ENCODE measurements at regions not wholly inside any gene's neighbourhood (a gene's known extent, or its start where the extent isn't known, plus 50 kb on each side); places are given as distances from the start of the nearest gene placed in this dataset.

DNA sequence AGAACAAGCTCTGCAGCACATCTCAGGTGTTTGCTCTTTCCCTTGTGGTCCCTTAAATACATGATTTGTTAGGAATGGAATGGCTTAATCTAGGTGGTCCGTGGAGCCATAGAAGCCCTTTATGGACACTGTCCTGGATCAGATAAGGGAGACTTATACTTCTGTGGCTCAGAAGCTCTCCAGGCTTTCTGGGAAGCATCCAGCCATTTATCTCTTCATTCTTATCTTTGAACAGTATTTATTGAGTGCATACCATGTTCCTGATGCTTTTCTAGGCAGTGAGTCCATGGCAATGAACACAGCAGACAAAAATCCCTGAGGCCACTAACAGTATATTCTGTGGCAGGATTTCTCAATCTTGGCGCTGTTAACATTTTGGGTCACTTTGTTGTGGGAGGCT, 474.5 kb upstream of the EEF2KMT start:
- Histone ChIP-seq H3K36me3 (replicated peaks in 1 of 2; ENCODE audit: insufficient read depth in 1 of 2, low read depth in 2 of 2) (no peaks in the 10 kb centered on the region), H3K4me1 (no peaks in the 10 kb centered on the region), H3K27ac (no peak overlapping the region), H3K9me3 (no peaks in the 10 kb centered on the region), H3K4me3 (no peak overlapping the region), H3K27me3 (no peaks in the 10 kb centered on the region)
- ATAC-seq = no peak
- no peak for DNase-seq
- TF ChIP-seq POLR2A (IDR thresholded peaks at IDR 0.05) (no peak), CTCF (IDR thresholded peaks at IDR 0.05) (no peak)
- WGBS, 2 donors = 59 to 68% methylated on average over 2 of the region's 2 CpGs
- intact Hi-C loops (cut with DNase I) = no loop called here

DNA sequence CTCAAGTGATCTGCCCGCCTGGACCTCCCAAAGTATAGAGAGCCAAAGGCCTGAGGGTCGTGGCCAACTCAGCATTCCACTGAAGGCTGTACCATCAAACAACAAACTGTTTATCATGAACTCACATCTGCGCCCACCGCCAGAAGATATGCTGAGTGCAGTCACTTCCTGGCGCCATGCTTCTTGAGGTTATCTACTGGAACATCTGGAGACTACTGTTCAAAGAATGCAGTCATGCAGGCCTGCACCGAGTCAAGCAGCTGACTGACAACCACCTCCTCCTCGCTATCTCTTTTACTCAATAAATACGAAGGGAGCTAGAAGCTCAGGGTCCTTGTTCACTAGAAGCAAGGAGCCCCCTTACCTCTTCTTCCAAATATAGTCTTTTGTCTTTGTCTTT, 473.9 kb upstream of the EEF2KMT start:
- Histone ChIP-seq H3K4me1 (no peaks in the 10 kb centered on the region), H3K36me3 (replicated peaks in 1 of 2; ENCODE audit: insufficient read depth in 1 of 2, low read depth in 2 of 2) (no peaks in the 10 kb centered on the region), H3K27ac (no peak overlapping the region), H3K4me3 (no peak overlapping the region), H3K9me3 (no peaks in the 10 kb centered on the region), H3K27me3 (no peaks in the 10 kb centered on the region)
- TF ChIP-seq CTCF (IDR thresholded peaks at IDR 0.05) (no peak), POLR2A (IDR thresholded peaks at IDR 0.05) (no peak)
- ATAC-seq = no peak
- no peak for DNase-seq
- intact Hi-C loops (cut with DNase I) = no loop called here
- 61 to 75% methylated on average over 6 to 8 of the region's 8 CpGs for WGBS, 2 donors

DNA sequence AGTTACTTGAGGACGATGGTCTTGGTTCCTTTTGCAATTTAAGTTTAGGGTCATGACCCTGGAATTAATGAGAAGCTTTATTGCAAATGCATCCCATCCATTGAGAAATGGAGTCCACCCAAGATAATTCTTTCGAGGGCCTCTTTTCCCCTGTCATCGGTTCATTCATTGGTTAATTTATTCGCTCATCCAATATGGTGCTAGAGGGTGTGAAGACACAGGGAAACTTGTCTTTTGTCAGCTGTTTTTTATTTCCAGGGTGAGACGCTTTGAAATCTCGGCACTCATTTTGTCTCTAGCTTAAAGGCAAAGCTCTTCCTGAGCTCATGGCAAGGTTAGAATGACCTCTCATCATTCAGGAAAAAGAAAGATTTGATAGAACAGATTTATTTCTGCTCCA, 464.2 kb upstream of the EEF2KMT start:
- TF ChIP-seq CTCF (IDR thresholded peaks at IDR 0.05) (no peak), POLR2A (IDR thresholded peaks at IDR 0.05) (no peak)
- H3K9me3 ChIP-seq = no peaks in the 10 kb centered on the region
- no peak for DNase-seq
- no peaks in the 10 kb centered on the region for H3K36me3 ChIP-seq (replicated peaks in 1 of 2; ENCODE audit: insufficient read depth in 1 of 2, low read depth in 2 of 2)
- no peak overlapping the region for H3K27ac ChIP-seq
- H3K4me1 ChIP-seq = no peaks in the 10 kb centered on the region
- H3K27me3 ChIP-seq = no peaks in the 10 kb centered on the region
- ATAC-seq = no peak
- intact Hi-C loops (cut with DNase I) = no loop called here
- 54 to 57% methylated on average over 6 of the region's 6 CpGs for WGBS, 2 donors
- no peak overlapping the region for H3K4me3 ChIP-seq

- no peaks in the 10 kb centered on the region for H3K4me1 ChIP-seq
- H3K36me3 ChIP-seq (replicated peaks in 1 of 2; ENCODE audit: insufficient read depth in 1 of 2, low read depth in 2 of 2) = no peaks in the 10 kb centered on the region
- TF ChIP-seq POLR2A (IDR thresholded peaks at IDR 0.05) (no peak), CTCF (IDR thresholded peaks at IDR 0.05) (no peak)
- no peak for ATAC-seq
- 59 to 64% methylated on average over 1 to 2 of the region's 2 CpGs for WGBS, 2 donors
- no peaks in the 10 kb centered on the region for H3K27me3 ChIP-seq
- no peaks in the 10 kb centered on the region for H3K9me3 ChIP-seq
- no peak overlapping the region for H3K4me3 ChIP-seq
- intact Hi-C loops (cut with DNase I) = no loop called here
- H3K27ac ChIP-seq = no peak overlapping the region
- no peak for DNase-seq
Measured at GRCh38 chr16:5560084-5560483, 462.5 kb upstream of the EEF2KMT start.

- ATAC-seq (no peak), DNase-seq (no peak)
- Histone ChIP-seq H3K27me3 (no peaks in the 10 kb centered on the region), H3K4me3 (no peak overlapping the region), H3K36me3 (replicated peaks in 1 of 2; ENCODE audit: insufficient read depth in 1 of 2, low read depth in 2 of 2) (no peaks in the 10 kb centered on the region), H3K27ac (no peak overlapping the region), H3K4me1 (no peaks in the 10 kb centered on the region), H3K9me3 (no peaks in the 10 kb centered on the region)
- 32 to 52% methylated on average over 8 to 9 of the region's 9 CpGs for WGBS, 2 donors
- TF ChIP-seq CTCF (IDR thresholded peaks at IDR 0.05) (no peak), POLR2A (IDR thresholded peaks at IDR 0.05) (no peak)
- intact Hi-C loops (cut with DNase I) = no loop called here
Measured at GRCh38 chr16:5557966-5558365, 460.4 kb upstream of the EEF2KMT start.
